Body of pancreas (tissue), 4 donors: ENCODE measurements at regions not wholly inside any gene's neighbourhood (a gene's known extent, or its start where the extent isn't known, plus 50 kb on each side); places are given as distances from the start of the nearest gene placed in this dataset.

Experiments
- ATAC-seq: fragments of 150-250 bp; one replicate; pipeline ENCODE4 v1.9.1; 2016
- DNase-seq, 4 donors: peaks; one replicate each; pipeline ENCODE4 v3.0.0-alpha.2; 2019
- H3K27ac ChIP-seq, 4 donors: fragments of 200-600 bp; sonication (generic); 1 replicate in 3 of 4; 2 replicates in 1 of 4; pipeline versions ENCODE4 v1.5.1 to v1.6.1; 2016 to 2019; ENCODE audit warnings: mild to moderate bottlenecking in 1 of 4, mixed read lengths in 1 of 4, moderate library complexity in 1 of 4
- H3K27me3 ChIP-seq, 2 donors: fragments of 200-600 bp; sonication (generic); one replicate each; pipeline ENCODE4 v1.6.0; 2016; ENCODE audit warnings: mild to moderate bottlenecking in 1 of 2
- H3K36me3 ChIP-seq, 2 donors: fragments of 200-600 bp; sonication (generic); replicated peaks in 1 of 2; 2 replicates each; pipeline ENCODE4 v1.5.1; 2016; ENCODE audit warnings: low read depth in 2 of 2; ENCODE audit not compliant: insufficient read depth in 1 of 2
- H3K4me1 ChIP-seq: fragments of 200-600 bp; sonication (generic); one replicate; pipeline ENCODE4 v1.6.0; 2016
- H3K4me3 ChIP-seq, 2 donors: fragments of 200-600 bp; sonication (generic); 1 replicate in 1 of 2; 2 replicates in 1 of 2; pipeline ENCODE4 v1.5.1; 2016 to 2019
- H3K9me3 ChIP-seq, 3 donors: fragments of 200-600 bp; sonication (generic); 1 replicate in 2 of 3; 2 replicates in 1 of 3; pipeline ENCODE4 v1.5.1; 2016
- POLR2A ChIP-seq, 3 donors: fragments of 450-650 bp; IDR thresholded peaks; one replicate each; pipeline ENCODE4 v1.6.1; 2016; ENCODE audit warnings: antibody characterized with exemption in 3 of 3, mild to moderate bottlenecking in 2 of 3
- WGBS, 2 donors: methylation state at CpG; one replicate each; pipeline ENCODE4 v1.1.5; 2017; 5-methylcytosine and 5-hydroxymethylcytosine counted together
- intact Hi-C: fragments of 100-400 bp; cut with DNase I; formaldehyde crosslinking; loops from one replicate; pipeline ENCODE4 v1.15.1; 2023
- TF ChIP-seq, protein P1 (sequence below), 7 experiments: fragments of 450-650 bp in 4 of 7; fragments of 200-600 bp in 3 of 7; sonication (generic) in 3 of 7; IDR thresholded peaks; one replicate each; pipeline ENCODE4 v1.5.1; 2016 to 2019; ENCODE audit warnings: antibody characterized with exemption in 7 of 7

DNA sequence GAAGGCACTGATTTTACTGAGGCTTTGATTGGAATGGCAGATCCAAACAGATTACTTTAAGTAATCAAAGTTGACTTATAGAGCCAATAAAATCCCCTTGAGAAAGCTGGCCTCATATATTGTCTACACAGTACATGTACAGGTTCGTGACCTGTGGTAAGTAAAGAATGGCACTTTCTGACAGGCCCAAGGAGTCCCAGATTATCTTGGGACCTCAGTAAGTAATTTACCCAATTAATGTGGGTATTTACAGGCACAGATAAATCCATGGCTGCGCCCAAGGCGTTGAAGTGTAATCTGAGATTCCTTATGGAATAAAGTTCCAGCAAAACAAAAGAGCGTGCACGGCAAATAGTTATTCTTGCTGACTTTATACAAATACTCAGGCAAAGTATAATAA lies 62.4 kb downstream of the PAGE2 start:
- Histone ChIP-seq H3K27ac (no peak overlapping the region), H3K4me3 (no peak overlapping the region), H3K27me3 (no peaks in the 10 kb centered on the region), H3K4me1 (no peaks in the 10 kb centered on the region), H3K36me3 (no peaks in the 10 kb centered on the region), H3K9me3 (no peaks in the 10 kb centered on the region)
- no peak for DNase-seq
- no peak for ATAC-seq
- 81 to 86% methylated on average over 5 of the region's 5 CpGs for WGBS, 2 donors
- TF ChIP-seq POLR2A (IDR thresholded peaks at IDR 0.05): no peak
- TF ChIP-seq, protein P1, sequence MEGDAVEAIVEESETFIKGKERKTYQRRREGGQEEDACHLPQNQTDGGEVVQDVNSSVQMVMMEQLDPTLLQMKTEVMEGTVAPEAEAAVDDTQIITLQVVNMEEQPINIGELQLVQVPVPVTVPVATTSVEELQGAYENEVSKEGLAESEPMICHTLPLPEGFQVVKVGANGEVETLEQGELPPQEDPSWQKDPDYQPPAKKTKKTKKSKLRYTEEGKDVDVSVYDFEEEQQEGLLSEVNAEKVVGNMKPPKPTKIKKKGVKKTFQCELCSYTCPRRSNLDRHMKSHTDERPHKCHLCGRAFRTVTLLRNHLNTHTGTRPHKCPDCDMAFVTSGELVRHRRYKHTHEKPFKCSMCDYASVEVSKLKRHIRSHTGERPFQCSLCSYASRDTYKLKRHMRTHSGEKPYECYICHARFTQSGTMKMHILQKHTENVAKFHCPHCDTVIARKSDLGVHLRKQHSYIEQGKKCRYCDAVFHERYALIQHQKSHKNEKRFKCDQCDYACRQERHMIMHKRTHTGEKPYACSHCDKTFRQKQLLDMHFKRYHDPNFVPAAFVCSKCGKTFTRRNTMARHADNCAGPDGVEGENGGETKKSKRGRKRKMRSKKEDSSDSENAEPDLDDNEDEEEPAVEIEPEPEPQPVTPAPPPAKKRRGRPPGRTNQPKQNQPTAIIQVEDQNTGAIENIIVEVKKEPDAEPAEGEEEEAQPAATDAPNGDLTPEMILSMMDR (IDR thresholded peaks at IDR 0.05): no peak
- intact Hi-C loops: no loop called here

DNA sequence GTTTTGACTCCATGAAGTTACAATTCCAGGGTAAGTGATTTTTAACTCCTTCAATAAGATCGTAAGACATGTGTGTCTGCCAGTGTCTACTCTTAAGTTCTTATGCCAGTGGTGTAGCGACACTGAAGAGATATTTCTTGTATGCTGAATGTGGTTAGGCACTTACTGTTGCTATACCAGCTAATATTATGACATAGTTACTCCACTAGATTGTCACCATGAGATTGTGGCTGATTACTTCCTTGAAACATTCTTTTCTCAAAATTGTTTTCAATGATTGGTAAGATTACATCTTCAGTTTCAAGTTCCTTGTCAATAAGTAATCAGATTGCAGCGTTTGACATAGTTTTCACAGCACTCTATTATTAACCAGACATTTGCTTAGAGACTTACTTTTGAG lies 60.6 kb upstream of the PAGE5 start:
- intact Hi-C loops: no loop called here
- no peak for TF ChIP-seq POLR2A (IDR thresholded peaks at IDR 0.05)
- TF ChIP-seq, protein P1 (IDR thresholded peaks at IDR 0.05): no peak

DNA sequence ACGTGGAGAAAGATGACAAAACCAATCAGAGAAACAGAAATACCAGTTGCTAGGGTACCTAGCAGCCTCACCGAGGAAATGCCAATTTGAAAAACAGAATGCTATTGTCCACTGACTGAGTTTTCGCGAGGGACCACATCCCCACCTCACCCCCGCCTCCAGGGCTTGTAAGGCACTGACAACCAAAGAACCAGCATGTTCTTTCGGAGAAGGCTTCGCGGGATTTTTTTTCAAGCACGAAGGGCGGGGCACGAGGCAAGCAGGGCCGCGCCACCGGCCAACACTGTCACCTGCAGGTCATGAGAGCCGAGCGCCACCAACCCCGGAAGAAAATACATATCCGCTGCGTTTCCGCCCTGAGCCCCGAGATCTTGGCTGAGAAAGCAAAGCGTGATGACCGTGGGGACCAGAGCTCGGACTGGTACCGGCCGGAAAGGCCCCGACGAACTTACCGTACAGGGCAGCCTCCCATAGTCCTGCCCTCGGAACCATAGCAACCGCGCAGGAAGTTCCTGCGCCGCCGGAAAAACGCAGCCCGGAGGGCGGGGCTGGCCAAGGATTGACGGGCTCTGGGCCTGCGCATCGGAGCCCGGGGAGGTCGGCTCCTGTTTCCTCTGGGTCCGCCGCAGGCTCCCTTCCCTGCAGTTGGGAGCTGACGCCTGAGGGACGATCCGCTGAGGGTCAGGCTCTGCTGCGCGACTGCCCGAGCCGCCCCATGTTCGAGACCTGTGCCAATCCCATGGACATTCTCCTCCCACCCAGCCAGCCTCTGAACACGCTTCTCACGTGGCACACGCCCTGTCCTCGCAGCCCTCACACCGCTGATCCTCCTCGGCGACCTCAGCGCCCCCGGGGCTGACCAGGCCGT lies 59.2 kb upstream of the PAGE5 start:
- Histone ChIP-seq H3K4me1 (peaks cover 4% of the 10 kb centered on the region), H3K9me3 (no peaks in the 10 kb centered on the region), H3K36me3 (no peaks in the 10 kb centered on the region), H3K27ac (peak overlapping the region; percentile 75 to 90 (median 83)), H3K4me3 (peak overlapping the region in 1 of 2 donors; percentile 12), H3K27me3 (no peaks in the 10 kb centered on the region)
- intact Hi-C loops: no loop called here
- peak; percentile 60 to 91 (median 88) for TF ChIP-seq POLR2A (IDR thresholded peaks at IDR 0.05)
- TF ChIP-seq, protein P1 (IDR thresholded peaks at IDR 0.05): peak in 6 of 7 experiments; percentile 25 to 83 (median 66)
- ATAC-seq (peak; percentile 98), DNase-seq (peak; percentile 88 to 94 (median 92))
- WGBS, 2 donors: 0% methylated on average over 6 to 52 of the region's 63 CpGs

More for the DNA sequence above, 60.6 kb upstream of the PAGE5 start:
- Histone ChIP-seq H3K27ac (peak overlapping the region in 1 of 4 donors; percentile 88), H3K9me3 (no peaks in the 10 kb centered on the region), H3K4me3 (no peak overlapping the region), H3K4me1 (peaks cover 4% of the 10 kb centered on the region), H3K36me3 (no peaks in the 10 kb centered on the region), H3K27me3 (no peaks in the 10 kb centered on the region)
- WGBS, 2 donors: 42 to 45% methylated on average over 3 of the region's 3 CpGs
- ATAC-seq (no peak), DNase-seq (no peak)

DNA sequence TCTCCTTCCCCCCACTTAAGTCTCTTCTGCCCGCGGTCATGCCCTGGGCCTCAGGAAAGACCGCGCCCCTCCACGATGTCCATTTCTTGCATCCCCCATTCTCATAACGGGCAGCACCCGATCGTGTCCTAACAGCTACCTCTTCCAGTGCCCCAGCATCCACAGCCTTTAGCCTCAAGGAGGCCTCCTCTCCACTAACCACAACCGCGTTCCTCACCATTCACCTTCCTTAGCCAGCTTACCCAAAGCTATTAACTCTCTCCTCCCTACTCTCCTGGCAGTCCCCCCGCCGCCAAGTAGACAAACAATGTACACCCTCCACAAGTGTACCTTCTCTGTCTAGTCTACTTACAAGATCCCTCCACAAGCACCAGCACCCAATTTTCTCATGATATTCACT lies 58.6 kb upstream of the PAGE5 start:
- intact Hi-C loops: no loop called here
- H3K9me3 ChIP-seq: no peaks in the 10 kb centered on the region
- peaks cover 4% of the 10 kb centered on the region for H3K4me1 ChIP-seq
- H3K27ac ChIP-seq: peak overlapping the region; percentile 75 to 90 (median 83)
- H3K27me3 ChIP-seq: no peaks in the 10 kb centered on the region
- TF ChIP-seq, protein P1 (IDR thresholded peaks at IDR 0.05): no peak
- no peak for TF ChIP-seq POLR2A (IDR thresholded peaks at IDR 0.05)
- ATAC-seq (peak; percentile 1), DNase-seq (no peak)
- peak overlapping the region in 1 of 2 donors; percentile 12 for H3K4me3 ChIP-seq
- H3K36me3 ChIP-seq: no peaks in the 10 kb centered on the region
- 12 to 14% methylated on average over 9 to 12 of the region's 12 CpGs for WGBS, 2 donors
